Hepatocyte (in vitro differentiated cells): ENCODE measurements at regions not wholly inside any gene's neighbourhood (a gene's known extent, or its start where the extent isn't known, plus 50 kb on each side); places are given as distances from the start of the nearest gene placed in this dataset.

Experiments used
- DNase-seq: peaks from one replicate; pipeline ENCODE4 v3.0.0-alpha.2; 2016; ENCODE audit warnings: low spot score
- H2AFZ ChIP-seq: fragments of 200-600 bp; sonication (generic); 2 replicates; pipeline ENCODE4 v1.6.0; 2016; ENCODE audit warnings: antibody characterized with exemption, mild to moderate bottlenecking
- H3K27ac ChIP-seq: fragments of 200-600 bp; sonication (generic); 2 replicates; pipeline ENCODE4 v1.5.1; 2016; ENCODE audit warnings: mild to moderate bottlenecking
- H3K27me3 ChIP-seq: fragments of 200-600 bp; sonication (generic); 2 replicates; pipeline ENCODE4 v1.6.1; 2016
- H3K36me3 ChIP-seq: fragments of 200-600 bp; sonication (generic); replicated peaks from 2 replicates; pipeline ENCODE4 v1.5.1; 2016; ENCODE audit warnings: low read depth; ENCODE audit not compliant: insufficient read depth
- H3K4me1 ChIP-seq: fragments of 200-600 bp; sonication (generic); 2 replicates; pipeline ENCODE4 v1.5.1; 2016; ENCODE audit warnings: mild to moderate bottlenecking, moderate library complexity; ENCODE audit not compliant: insufficient read depth
- H3K4me2 ChIP-seq: fragments of 200-600 bp; sonication (generic); 2 replicates; pipeline ENCODE4 v1.6.0; 2016
- H3K4me3 ChIP-seq: fragments of 200-600 bp; sonication (generic); 2 replicates; pipeline ENCODE4 v1.5.1; 2016; ENCODE audit warnings: mild to moderate bottlenecking
- H3K79me2 ChIP-seq: fragments of 200-600 bp; sonication (generic); 2 replicates; pipeline ENCODE4 v1.6.0; 2017; ENCODE audit warnings: mild to moderate bottlenecking
- H3K9me2 ChIP-seq: fragments of 200-600 bp; sonication (generic); replicated peaks from 2 replicates; pipeline ENCODE4 v1.6.0; 2017; ENCODE audit warnings: mild to moderate bottlenecking; ENCODE audit not compliant: insufficient read depth
- H3K9me3 ChIP-seq: fragments of 200-600 bp; sonication (generic); 2 replicates; pipeline ENCODE4 v1.5.1; 2016; ENCODE audit warnings: low read depth, mild to moderate bottlenecking
- H4K20me1 ChIP-seq: fragments of 200-600 bp; sonication (generic); 2 replicates; pipeline ENCODE4 v1.6.0; 2016; ENCODE audit warnings: mild to moderate bottlenecking; ENCODE audit not compliant: insufficient read depth, poor library complexity, severe bottlenecking
- EZH2 ChIP-seq: fragments of 200-600 bp; sonication (generic); IDR thresholded peaks from 2 replicates; pipeline ENCODE4 v1.6.1; 2016; ENCODE audit warnings: antibody characterized with exemption, mild to moderate bottlenecking, borderline replicate concordance
- EZH2phosphoT487 ChIP-seq: fragments of 200-600 bp; sonication (generic); IDR thresholded peaks from one replicate; pipeline ENCODE4 v1.6.1; 2018; ENCODE audit warnings: antibody characterized with exemption, mild to moderate bottlenecking, low read depth, moderate library complexity; ENCODE audit not compliant: unreplicated experiment, severe bottlenecking
- WGBS: methylation state at CpG from one replicate; pipeline ENCODE4 v1.1.6; 2016; ENCODE audit warnings: low lambda C conversion rate; ENCODE audit errors: missing lambda C conversion rate; 5-methylcytosine and 5-hydroxymethylcytosine counted together
- TF ChIP-seq, protein P1 (sequence below): fragments of 200-600 bp; sonication (generic); IDR thresholded peaks from 2 replicates; pipeline ENCODE4 v1.5.1; 2016; ENCODE audit warnings: antibody characterized with exemption, mild to moderate bottlenecking; ENCODE audit not compliant: poor library complexity

DNA sequence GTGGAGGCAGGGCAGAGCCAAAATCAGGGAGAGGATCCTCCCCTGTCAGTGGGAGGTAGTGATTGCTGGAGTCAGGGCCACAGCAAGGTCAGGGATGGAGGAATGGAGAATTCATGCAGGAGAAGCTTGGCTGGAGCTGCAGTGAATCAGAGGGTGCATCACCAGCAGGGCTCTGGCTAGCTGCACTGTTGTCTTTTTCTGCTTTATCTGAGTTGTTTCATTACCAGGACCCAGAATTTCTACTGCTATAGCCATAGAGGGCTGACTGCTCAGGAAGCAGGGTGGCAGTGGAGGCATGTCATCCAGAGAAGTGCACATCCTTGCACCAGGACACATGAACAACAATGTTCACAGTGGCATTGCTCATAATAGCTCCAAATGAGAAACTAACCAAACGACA, 113.5 kb upstream of the GALNT15 start:
- no peak overlapping the region for H3K4me2 ChIP-seq
- DNase-seq = peak; percentile 35

DNA sequence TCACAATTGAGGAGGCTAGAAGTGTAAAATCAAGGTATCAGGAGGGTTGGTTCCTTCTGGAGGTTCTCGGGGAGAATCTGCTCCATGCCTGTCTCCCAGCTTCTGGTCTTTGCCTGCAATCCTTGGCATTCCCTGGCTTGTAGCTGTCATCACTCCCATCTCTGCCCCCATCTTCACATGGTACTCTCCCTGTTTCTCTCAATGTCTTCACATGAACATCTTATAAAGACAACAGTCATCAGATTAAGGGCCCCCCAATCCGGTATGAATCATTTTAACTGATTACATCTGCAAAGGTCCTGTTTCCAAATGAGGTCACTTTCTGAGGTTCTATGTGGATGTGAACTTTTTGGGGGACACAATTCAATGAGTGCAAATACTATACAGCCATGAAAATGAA, 113.0 kb upstream of the GALNT15 start:
- no peaks in the 10 kb centered on the region for H3K9me2 ChIP-seq
- no peak overlapping the region for H3K27ac ChIP-seq
- H3K9me3 ChIP-seq = no peaks in the 10 kb centered on the region
- no peaks in the 10 kb centered on the region for H3K27me3 ChIP-seq
- WGBS = 78% methylated on average over 2 of the region's 2 CpGs
- peaks cover 5% of the 10 kb centered on the region for H3K4me1 ChIP-seq
- H3K36me3 ChIP-seq = no peaks in the 10 kb centered on the region
- H2AFZ ChIP-seq = no peak overlapping the region
- H3K79me2 ChIP-seq = no peaks in the 10 kb centered on the region
- no peak for DNase-seq
- H3K4me3 ChIP-seq = no peak overlapping the region
- TF ChIP-seq EZH2 (no peak), EZH2phosphoT487 (no peak)
- TF ChIP-seq, protein P1, sequence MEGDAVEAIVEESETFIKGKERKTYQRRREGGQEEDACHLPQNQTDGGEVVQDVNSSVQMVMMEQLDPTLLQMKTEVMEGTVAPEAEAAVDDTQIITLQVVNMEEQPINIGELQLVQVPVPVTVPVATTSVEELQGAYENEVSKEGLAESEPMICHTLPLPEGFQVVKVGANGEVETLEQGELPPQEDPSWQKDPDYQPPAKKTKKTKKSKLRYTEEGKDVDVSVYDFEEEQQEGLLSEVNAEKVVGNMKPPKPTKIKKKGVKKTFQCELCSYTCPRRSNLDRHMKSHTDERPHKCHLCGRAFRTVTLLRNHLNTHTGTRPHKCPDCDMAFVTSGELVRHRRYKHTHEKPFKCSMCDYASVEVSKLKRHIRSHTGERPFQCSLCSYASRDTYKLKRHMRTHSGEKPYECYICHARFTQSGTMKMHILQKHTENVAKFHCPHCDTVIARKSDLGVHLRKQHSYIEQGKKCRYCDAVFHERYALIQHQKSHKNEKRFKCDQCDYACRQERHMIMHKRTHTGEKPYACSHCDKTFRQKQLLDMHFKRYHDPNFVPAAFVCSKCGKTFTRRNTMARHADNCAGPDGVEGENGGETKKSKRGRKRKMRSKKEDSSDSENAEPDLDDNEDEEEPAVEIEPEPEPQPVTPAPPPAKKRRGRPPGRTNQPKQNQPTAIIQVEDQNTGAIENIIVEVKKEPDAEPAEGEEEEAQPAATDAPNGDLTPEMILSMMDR = no peak
- no peak overlapping the region for H3K4me2 ChIP-seq
- H4K20me1 ChIP-seq = no peaks in the 10 kb centered on the region

More for the DNA sequence above, 113.5 kb upstream of the GALNT15 start:
- Histone ChIP-seq H3K79me2 (no peaks in the 10 kb centered on the region), H2AFZ (no peak overlapping the region), H3K27me3 (no peaks in the 10 kb centered on the region), H3K9me3 (no peaks in the 10 kb centered on the region), H3K4me1 (peaks cover 5% of the 10 kb centered on the region), H3K36me3 (no peaks in the 10 kb centered on the region), H3K9me2 (no peaks in the 10 kb centered on the region), H3K4me3 (no peak overlapping the region), H3K27ac (peak overlapping the region; percentile 59), H4K20me1 (no peaks in the 10 kb centered on the region)
- 95% methylated on average over 1 of the region's 1 CpG for WGBS
- TF ChIP-seq EZH2phosphoT487 = no peak
- TF ChIP-seq, protein P1 = no peak
- TF ChIP-seq EZH2 = no peak

DNA sequence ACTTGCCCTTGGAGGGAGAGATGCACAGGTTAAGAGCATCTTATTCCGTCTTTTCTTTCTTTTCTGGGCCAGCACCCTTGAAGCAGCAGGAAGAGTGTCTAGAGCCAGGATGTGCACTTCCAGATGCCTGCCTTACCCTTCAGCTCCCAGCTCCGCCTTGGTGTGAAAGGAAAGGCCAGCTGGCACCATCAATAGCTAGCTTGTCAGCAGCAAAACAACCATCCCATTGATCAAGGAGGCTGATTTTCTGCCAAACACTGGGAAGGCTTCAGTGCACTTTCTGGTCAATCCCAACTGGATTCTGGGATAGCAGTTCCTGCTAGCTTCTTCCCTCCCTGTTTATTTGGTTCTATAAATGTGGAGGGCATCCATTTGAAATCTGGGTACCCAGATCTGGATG, 110.9 kb upstream of the GALNT15 start:
- TF ChIP-seq EZH2phosphoT487 = no peak
- TF ChIP-seq, protein P1 = no peak
- no peak for TF ChIP-seq EZH2
- Histone ChIP-seq H3K9me2 (no peaks in the 10 kb centered on the region), H3K4me2 (no peak overlapping the region), H3K4me3 (no peak overlapping the region), H3K4me1 (peaks cover 11% of the 10 kb centered on the region), H3K27me3 (no peaks in the 10 kb centered on the region), H3K9me3 (no peaks in the 10 kb centered on the region), H3K79me2 (no peaks in the 10 kb centered on the region), H3K36me3 (no peaks in the 10 kb centered on the region), H4K20me1 (no peaks in the 10 kb centered on the region), H2AFZ (no peak overlapping the region), H3K27ac (no peak overlapping the region)
- DNase-seq = no peak
- 92% methylated on average over 2 of the region's 2 CpGs for WGBS
